Transverse colon (tissue), 4 donors: ENCODE measurements at regions not wholly inside any gene's neighbourhood (a gene's known extent, or its start where the extent isn't known, plus 50 kb on each side); places are given as distances from the start of the nearest gene placed in this dataset.

ENCODE experiments used
- CTCF ChIP-seq, 5 experiments: fragments of 200-600 bp in 3 of 5; fragments of 450-650 bp in 2 of 5; sonication (generic) in 3 of 5; IDR thresholded peaks; 1 replicate in 2 of 5; 2 replicates in 3 of 5; pipeline ENCODE4 v1.5.1; 2016 to 2017; ENCODE audit warnings: antibody characterized with exemption in 5 of 5, inconsistent platforms in 3 of 5, mild to moderate bottlenecking in 2 of 5, moderate library complexity in 1 of 5
- POLR2A ChIP-seq: fragments of 450-650 bp; IDR thresholded peaks from one replicate; pipeline ENCODE4 v1.6.1; 2016; ENCODE audit warnings: antibody characterized with exemption, mild to moderate bottlenecking, moderate library complexity
- POLR2AphosphoS5 ChIP-seq, 3 donors: sonication (generic); formaldehyde crosslinking; IDR thresholded peaks; one replicate each; pipeline ENCODE4 v1.6.1; 2016; ENCODE audit warnings: antibody characterized with exemption in 3 of 3

GRCh38 chr2:210966330-210966729, 409.9 kb downstream of the CPS1 start:
- no peak for TF ChIP-seq CTCF (IDR thresholded peaks at IDR 0.05)
- TF ChIP-seq POLR2A, result no peak
- no peak for TF ChIP-seq POLR2AphosphoS5 (IDR thresholded peaks at IDR 0.05)
